GM12873 (cell line): ENCODE measurements at regions not wholly inside any gene's neighbourhood (a gene's known extent, or its start where the extent isn't known, plus 50 kb on each side); places are given as distances from the start of the nearest gene placed in this dataset.

ENCODE experiments used
- TF ChIP-seq, protein P1 (sequence below): IDR thresholded peaks from 2 replicates; pipeline ENCODE4 v1.5.1; 2012; ENCODE audit warnings: low read depth, mild to moderate bottlenecking, moderate library complexity, low read length, control low read depth; ENCODE audit not compliant: insufficient read depth; ENCODE audit errors: missing control alignments

DNA sequence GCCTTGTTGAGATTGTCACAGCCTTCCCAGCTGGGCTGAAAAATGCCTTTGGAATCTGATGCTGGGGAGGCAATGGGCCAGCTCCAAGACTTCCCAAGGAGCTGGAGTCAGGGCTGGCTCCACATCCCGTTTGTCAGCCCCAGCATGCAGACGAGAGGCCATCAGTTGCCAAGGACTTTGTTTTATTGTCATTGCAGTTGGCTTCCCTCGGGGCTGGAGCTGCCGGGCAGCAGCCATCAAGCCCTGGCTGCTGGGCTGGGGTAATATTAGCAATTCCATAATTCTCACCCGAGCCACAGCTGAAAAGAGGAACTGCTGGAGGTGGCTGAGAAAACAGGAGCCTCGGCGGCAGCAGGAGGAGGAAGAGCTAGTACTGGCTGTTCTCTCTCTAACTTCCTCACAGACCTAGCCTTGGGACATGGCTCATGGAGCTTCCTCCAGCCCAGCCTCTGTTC is 182.5 kb downstream of the CDC5L start:
- TF ChIP-seq, protein P1, sequence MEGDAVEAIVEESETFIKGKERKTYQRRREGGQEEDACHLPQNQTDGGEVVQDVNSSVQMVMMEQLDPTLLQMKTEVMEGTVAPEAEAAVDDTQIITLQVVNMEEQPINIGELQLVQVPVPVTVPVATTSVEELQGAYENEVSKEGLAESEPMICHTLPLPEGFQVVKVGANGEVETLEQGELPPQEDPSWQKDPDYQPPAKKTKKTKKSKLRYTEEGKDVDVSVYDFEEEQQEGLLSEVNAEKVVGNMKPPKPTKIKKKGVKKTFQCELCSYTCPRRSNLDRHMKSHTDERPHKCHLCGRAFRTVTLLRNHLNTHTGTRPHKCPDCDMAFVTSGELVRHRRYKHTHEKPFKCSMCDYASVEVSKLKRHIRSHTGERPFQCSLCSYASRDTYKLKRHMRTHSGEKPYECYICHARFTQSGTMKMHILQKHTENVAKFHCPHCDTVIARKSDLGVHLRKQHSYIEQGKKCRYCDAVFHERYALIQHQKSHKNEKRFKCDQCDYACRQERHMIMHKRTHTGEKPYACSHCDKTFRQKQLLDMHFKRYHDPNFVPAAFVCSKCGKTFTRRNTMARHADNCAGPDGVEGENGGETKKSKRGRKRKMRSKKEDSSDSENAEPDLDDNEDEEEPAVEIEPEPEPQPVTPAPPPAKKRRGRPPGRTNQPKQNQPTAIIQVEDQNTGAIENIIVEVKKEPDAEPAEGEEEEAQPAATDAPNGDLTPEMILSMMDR = no peak

DNA sequence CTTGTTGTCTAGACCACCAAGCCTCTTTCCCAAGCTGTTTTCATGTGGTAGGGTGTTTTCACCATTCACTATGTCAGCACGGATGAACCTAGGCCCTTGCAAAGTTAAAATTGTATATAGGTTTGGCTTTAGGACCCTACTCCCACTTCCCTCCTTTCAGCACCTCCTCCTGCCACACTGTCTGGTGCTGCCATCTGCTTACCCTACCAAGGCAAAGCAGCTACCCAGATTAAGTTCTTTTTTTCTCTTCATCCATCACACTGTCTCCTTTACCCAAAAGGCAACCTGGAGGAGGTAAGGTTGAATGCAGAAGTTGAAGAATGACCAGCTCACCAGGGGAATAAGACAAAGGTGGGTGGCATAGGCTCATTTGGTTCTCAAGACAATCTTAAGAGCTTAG is 184.0 kb downstream of the CDC5L start:
- TF ChIP-seq, protein P1 = no peak

DNA sequence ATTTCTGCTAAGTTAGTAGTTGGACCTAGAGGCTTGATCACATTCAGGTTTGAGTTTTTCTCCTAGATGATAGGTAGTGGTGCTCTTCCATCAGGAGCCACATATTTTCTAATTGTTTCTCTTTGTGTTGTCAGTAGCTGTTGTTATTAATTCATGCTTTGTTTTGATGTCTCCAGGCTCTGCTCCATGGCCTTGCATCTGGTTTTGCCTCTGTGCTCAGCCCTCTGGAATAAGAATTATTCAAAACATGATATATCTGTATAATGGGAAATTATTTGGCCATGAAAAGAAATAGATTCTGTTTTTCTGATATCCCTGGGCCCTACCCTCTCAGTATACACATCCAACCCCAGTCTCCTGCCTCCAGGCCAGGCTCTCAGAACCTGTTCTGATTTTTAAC is 184.8 kb downstream of the CDC5L start:
- TF ChIP-seq, protein P1 = no peak

DNA sequence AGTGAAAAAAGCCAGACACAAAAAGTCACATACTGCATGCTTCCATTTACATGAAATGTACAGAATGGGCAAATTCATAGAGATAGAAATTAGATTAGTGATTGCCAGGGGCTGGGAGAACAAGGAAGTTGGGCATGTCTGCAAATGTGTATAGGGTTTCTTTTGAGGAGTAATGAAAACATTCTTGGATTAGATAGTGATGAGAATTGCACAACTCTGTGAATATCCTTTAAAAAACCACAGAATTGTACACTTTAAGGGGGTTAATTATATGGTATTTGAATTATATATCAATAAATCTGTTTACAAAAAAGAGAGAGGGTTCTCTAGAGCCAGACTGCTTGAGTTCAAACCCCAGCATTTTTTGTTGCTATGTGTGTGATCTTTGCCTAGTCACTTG is 188.1 kb downstream of the CDC5L start:
- TF ChIP-seq, protein P1 = no peak

DNA sequence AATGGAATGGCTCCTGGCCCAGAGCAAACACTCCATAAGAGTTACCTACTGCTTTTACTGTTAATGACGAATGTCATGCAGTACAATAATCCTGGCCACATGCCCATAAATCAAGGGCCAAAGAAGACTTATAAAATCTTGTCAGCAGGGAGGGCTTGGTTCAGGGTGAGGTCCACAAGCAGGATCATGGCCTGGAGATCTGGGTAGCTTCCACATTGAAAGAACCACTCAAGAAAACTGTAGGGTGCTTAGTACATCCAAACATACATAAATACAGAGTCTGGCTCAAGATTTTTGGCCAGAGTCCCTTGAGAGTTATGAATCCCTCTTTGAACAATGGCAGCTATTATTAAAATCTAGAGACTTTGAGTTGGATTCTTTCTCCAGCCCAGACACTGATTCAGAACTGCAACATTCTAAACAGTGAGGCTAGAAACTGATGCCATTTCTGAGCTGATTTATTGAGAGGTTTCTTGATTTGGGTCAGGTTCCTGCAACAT is 188.7 kb downstream of the CDC5L start:
- TF ChIP-seq, protein P1 = no peak

DNA sequence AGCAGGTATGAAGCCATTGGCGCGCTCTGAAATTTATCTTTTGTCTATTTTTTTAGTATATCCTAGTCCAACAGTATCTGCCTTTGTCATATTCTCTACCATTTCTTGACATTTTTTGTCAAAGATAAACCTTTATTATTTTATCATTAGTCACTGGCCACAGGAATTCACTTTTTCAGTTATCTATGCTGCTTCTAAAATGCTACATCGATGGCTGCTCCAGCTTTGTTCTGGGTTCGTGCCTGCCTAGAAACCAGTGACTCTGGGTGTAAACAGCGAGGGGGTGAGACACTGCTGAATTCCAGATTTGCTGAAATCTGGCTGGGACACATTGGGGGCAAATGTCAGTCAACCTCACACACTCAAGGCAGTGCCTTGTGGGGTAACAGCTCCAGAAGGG is 193.4 kb downstream of the CDC5L start:
- TF ChIP-seq, protein P1 = no peak

DNA sequence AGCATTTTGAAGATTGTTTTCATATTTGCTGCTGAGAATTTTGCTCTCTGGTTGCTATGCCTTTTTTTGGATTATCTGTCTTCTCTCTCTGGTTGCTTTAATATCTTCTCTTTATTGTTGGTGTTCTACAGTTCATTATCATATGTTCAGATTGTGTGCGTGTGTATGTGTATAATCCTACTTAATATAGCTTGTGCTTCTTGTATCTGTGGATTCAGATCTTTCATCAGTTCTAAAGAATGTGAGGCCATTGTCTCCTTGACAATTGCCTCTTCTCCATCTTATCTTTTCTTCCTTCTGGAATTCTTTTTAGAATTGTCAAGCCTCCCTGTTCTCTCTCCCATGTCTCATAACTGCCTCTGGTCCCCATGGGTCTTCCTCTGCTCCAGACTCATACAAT is 195.4 kb downstream of the CDC5L start:
- TF ChIP-seq, protein P1 = no peak
